Suprapubic skin (tissue), 2 donors: ENCODE measurements at regions not wholly inside any gene's neighbourhood (a gene's known extent, or its start where the extent isn't known, plus 50 kb on each side); places are given as distances from the start of the nearest gene placed in this dataset.

ENCODE experiments used
- EP300 ChIP-seq: sonication (generic); formaldehyde crosslinking; IDR thresholded peaks from one replicate; pipeline ENCODE4 v1.6.1; 2017; ENCODE audit warnings: antibody characterized with exemption
- POLR2A ChIP-seq, 2 donors: fragments of 450-650 bp; IDR thresholded peaks; one replicate each; pipeline ENCODE4 v1.6.1; 2017; ENCODE audit warnings: antibody characterized with exemption in 2 of 2, mild to moderate bottlenecking in 2 of 2, moderate library complexity in 2 of 2

DNA sequence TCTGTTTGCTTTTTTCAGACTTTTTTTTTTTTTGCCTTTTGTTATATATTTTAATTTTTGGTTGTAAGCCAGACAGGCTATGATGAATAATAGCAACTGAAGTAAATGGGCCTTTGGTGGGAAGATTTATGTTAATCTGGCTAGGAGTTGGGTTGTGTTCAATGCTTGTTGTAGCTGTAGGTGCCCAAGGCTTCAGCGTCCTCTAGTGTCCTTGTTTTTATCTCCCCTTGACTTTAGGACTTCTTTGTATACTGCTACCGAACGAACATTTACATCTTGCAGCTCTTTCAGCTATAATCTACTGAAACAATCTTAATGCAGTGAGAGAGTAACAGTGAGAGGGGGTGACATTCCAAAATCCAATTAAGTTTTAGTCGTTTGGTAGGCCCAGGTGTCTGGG is 848.4 kb upstream of the FBXO33 start:
- no peak for TF ChIP-seq EP300
- TF ChIP-seq POLR2A (IDR thresholded peaks at IDR 0.05): no peak
